DOHH2 (cell line): ENCODE measurements at regions not wholly inside any gene's neighbourhood (a gene's known extent, or its start where the extent isn't known, plus 50 kb on each side); places are given as distances from the start of the nearest gene placed in this dataset.

Experiments used
- H3F3A ChIP-seq: fragments of 200-600 bp; sonication (generic), shearing (Covaris generic); 2 replicates; pipeline ENCODE4 v1.6.0; 2016; ENCODE audit warnings: antibody characterized with exemption, mild to moderate bottlenecking; ENCODE audit not compliant: control insufficient read depth, insufficient read depth
- H3K27ac ChIP-seq: fragments of 200-600 bp; sonication (generic); 2 replicates; pipeline ENCODE4 v1.5.1; 2014; ENCODE audit warnings: low read depth, mild to moderate bottlenecking, low read length, moderate library complexity
- H3K27me3 ChIP-seq: fragments of 200-600 bp; sonication (generic); 2 replicates; pipeline ENCODE4 v1.6.1; 2014; ENCODE audit warnings: mild to moderate bottlenecking, low read length, mixed read lengths; ENCODE audit not compliant: control insufficient read depth
- H3K36me3 ChIP-seq: fragments of 200-600 bp; sonication (generic); 2 replicates; pipeline ENCODE4 v1.6.1; 2014; ENCODE audit warnings: mild to moderate bottlenecking, low read length, moderate library complexity, mixed read lengths; ENCODE audit not compliant: control insufficient read depth
- H3K4me1 ChIP-seq: fragments of 200-600 bp; sonication (generic); 2 replicates; pipeline ENCODE4 v1.6.1; 2014; ENCODE audit warnings: mild to moderate bottlenecking, low read length, mixed read lengths; ENCODE audit not compliant: control insufficient read depth
- H3K4me2 ChIP-seq: fragments of 200-600 bp; sonication (generic); 2 replicates; pipeline ENCODE4 v1.6.0; 2014; ENCODE audit warnings: mild to moderate bottlenecking, low read length, moderate library complexity
- H3K4me3 ChIP-seq: fragments of 200-600 bp; sonication (generic); 2 replicates; pipeline ENCODE4 v1.5.1; 2014; ENCODE audit warnings: mild to moderate bottlenecking, low read length, mixed read lengths
- H3K79me2 ChIP-seq: fragments of 200-600 bp; sonication (generic); 2 replicates; pipeline ENCODE4 v1.6.1; 2014; ENCODE audit warnings: mild to moderate bottlenecking, low read length, mixed read lengths; ENCODE audit not compliant: control insufficient read depth
- H3K9me2 ChIP-seq: fragments of 200-600 bp; sonication (generic); replicated peaks from 2 replicates; pipeline ENCODE4 v1.6.1; 2014; ENCODE audit warnings: mild to moderate bottlenecking, low read length, mixed read lengths; ENCODE audit not compliant: control insufficient read depth
- H3K9me3 ChIP-seq: fragments of 200-600 bp; sonication (generic); 2 replicates; pipeline ENCODE4 v1.6.1; 2014; ENCODE audit warnings: antibody characterized with exemption, low read length, mixed read lengths; ENCODE audit not compliant: control insufficient read depth, insufficient read depth
- H4K20me1 ChIP-seq: fragments of 200-600 bp; sonication (generic); 2 replicates; pipeline ENCODE4 v1.6.0; 2014; ENCODE audit warnings: low read depth, mild to moderate bottlenecking, antibody characterized with exemption, low read length, moderate library complexity; ENCODE audit not compliant: control insufficient read depth, insufficient read depth
- CTCF ChIP-seq: fragments of 200-600 bp; sonication (generic); IDR thresholded peaks from one replicate; pipeline ENCODE4 v1.5.1; 2014; ENCODE audit warnings: antibody characterized with exemption, mild to moderate bottlenecking, low read depth, low read length; ENCODE audit not compliant: poor library complexity, severe bottlenecking
- EZH2phosphoT487 ChIP-seq: fragments of 200-600 bp; sonication (generic); IDR thresholded peaks from 2 replicates; pipeline ENCODE4 v1.6.1; 2017; ENCODE audit warnings: borderline replicate concordance, mild to moderate bottlenecking, antibody characterized with exemption, low read length, moderate library complexity, mixed read lengths

GRCh38 chr5:123868267-123868666 lies 356.3 kb downstream of the CSNK1G3 start:
- Histone ChIP-seq H3K27ac (no peak overlapping the region), H3K79me2 (no peaks in the 10 kb centered on the region), H3K9me2 (no peaks in the 10 kb centered on the region), H3K27me3 (no peaks in the 10 kb centered on the region), H3F3A (no peaks in the 10 kb centered on the region), H3K4me2 (no peak overlapping the region), H3K4me3 (no peak overlapping the region), H4K20me1 (no peaks in the 10 kb centered on the region), H3K4me1 (no peaks in the 10 kb centered on the region), H3K36me3 (no peaks in the 10 kb centered on the region), H3K9me3 (no peaks in the 10 kb centered on the region)
- TF ChIP-seq CTCF (no peak), EZH2phosphoT487 (no peak)

- H3K9me3 ChIP-seq, result no peaks in the 10 kb centered on the region
- H3K4me3 ChIP-seq, result no peak overlapping the region
- H3K79me2 ChIP-seq, result no peaks in the 10 kb centered on the region
- no peak overlapping the region for H3K27ac ChIP-seq
- H3K36me3 ChIP-seq, result no peaks in the 10 kb centered on the region
- no peak overlapping the region for H3K4me2 ChIP-seq
- no peaks in the 10 kb centered on the region for H3K9me2 ChIP-seq
- H3K27me3 ChIP-seq, result no peaks in the 10 kb centered on the region
- no peaks in the 10 kb centered on the region for H3K4me1 ChIP-seq
- no peaks in the 10 kb centered on the region for H3F3A ChIP-seq
- H4K20me1 ChIP-seq, result no peaks in the 10 kb centered on the region
- TF ChIP-seq CTCF (no peak), EZH2phosphoT487 (no peak)
These were observed 353.7 kb downstream of the CSNK1G3 start for GRCh38 chr5:123865641-123866040.

DNA sequence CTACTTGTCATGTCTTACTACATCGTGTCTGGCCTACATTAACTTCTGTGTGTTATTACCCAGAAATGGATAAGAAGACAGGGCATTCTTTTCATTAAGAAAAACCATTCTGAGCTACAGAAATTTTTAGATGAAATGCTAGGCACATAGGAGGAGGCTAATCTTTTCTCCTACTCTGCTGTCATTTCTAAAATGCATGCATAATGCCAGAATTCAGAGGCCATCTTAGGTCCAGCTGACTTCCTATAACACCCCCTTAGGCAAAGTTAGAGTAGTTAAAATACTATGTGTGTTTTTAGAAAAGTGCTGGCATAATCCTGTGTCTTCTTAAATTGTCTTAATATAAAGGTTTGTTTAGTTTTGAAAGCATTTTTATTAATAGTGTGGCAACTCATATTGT lies 352.6 kb downstream of the CSNK1G3 start:
- Histone ChIP-seq H3K4me2 (no peak overlapping the region), H3K36me3 (no peaks in the 10 kb centered on the region), H3K9me3 (no peaks in the 10 kb centered on the region), H3K4me3 (no peak overlapping the region), H3K9me2 (no peaks in the 10 kb centered on the region), H4K20me1 (no peaks in the 10 kb centered on the region), H3K27ac (no peak overlapping the region), H3K4me1 (no peaks in the 10 kb centered on the region), H3K27me3 (no peaks in the 10 kb centered on the region), H3F3A (no peaks in the 10 kb centered on the region), H3K79me2 (no peaks in the 10 kb centered on the region)
- TF ChIP-seq EZH2phosphoT487, result no peak
- no peak for TF ChIP-seq CTCF

DNA sequence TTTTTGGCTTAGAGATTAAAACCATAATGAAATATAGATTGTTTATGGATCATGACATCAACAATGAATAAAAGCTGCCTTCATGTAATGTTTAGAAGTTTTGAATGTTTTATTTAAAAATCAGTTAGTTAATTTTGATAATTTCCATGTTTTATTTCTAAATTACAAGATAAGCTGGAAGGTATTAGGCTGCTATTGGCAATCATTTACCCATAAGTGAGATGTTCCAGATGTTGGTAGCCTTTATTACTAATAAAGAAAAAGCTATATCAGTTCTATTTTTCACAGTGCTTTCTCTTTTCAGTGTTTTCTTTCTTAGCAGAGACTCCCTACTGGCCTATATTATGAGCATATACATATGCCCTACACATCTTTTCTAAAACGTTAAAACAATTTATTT lies 347.0 kb downstream of the CSNK1G3 start:
- no peaks in the 10 kb centered on the region for H3K4me1 ChIP-seq
- H3K9me3 ChIP-seq, result no peaks in the 10 kb centered on the region
- no peaks in the 10 kb centered on the region for H3K36me3 ChIP-seq
- H3K27ac ChIP-seq, result no peak overlapping the region
- H4K20me1 ChIP-seq, result no peaks in the 10 kb centered on the region
- H3F3A ChIP-seq, result no peaks in the 10 kb centered on the region
- TF ChIP-seq CTCF (no peak), EZH2phosphoT487 (no peak)
- H3K9me2 ChIP-seq, result no peaks in the 10 kb centered on the region
- no peaks in the 10 kb centered on the region for H3K27me3 ChIP-seq
- H3K79me2 ChIP-seq, result no peaks in the 10 kb centered on the region
- H3K4me3 ChIP-seq, result no peak overlapping the region
- no peak overlapping the region for H3K4me2 ChIP-seq
